ENCODE measurements at regions not wholly inside any gene's neighbourhood (a gene's known extent, or its start where the extent isn't known, plus 50 kb on each side); places are given as distances from the start of the nearest gene placed in this dataset.
"Not testable (repeated sequence)": the region's sequence is repeated elsewhere in the genome, so short reads cannot be mapped to it uniquely, and the experiment has no call there.

DNA sequence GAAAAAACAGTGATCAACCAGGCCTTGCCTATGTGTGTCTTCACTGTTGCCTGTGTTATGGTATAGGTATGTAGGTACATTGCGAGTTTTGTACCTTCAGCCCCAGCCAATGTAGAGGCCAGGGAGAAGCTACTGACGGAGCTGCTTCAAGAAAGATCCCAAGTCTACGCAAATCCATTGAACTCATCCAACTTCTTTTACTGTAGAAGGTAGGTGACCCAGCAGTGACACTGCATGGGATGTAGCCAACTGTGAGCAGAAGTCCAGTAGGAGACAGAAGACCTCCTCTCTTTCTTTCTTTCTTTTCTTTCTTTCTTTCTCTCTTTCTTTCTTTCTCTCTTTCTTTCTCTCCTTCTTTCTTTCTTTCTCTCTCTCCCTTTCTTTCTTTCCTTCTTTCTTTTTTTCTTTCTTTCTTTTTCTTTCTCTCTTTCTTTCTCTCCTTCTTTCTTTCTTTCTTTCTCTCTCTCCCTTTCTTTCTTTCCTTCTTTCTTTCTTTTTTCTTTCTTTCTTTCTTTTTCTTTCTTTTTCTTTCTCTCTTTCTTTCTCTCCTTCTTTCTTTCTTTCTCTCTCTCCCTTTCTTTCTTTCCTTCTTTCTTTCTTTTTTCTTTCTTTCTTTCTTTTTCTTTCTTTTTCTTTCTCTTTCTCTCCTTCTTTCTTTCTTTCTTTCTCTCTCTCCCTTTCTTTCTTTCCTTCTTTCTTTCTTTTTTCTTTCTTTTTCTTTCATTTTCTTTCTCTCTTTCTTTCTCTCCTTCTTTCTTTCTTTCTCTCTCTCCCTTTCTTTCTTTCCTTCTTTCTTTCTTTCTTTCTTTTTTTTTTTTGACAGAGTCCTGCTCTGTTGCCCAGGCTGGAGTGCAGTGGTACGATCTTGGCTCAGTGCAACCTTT, 88.7 kb upstream of the NCK2 start:
- TF ChIP-seq POLR2A, POLR2AphosphoS5, CTCF, EP300 (IDR thresholded peaks at IDR 0.05): not testable (repeated sequence)
